B cell (primary cell): ENCODE measurements at regions not wholly inside any gene's neighbourhood (a gene's known extent, or its start where the extent isn't known, plus 50 kb on each side); places are given as distances from the start of the nearest gene placed in this dataset.
"Not testable (repeated sequence)": the region's sequence is repeated elsewhere in the genome, so short reads cannot be mapped to it uniquely, and the experiment has no call there.

Experiments
- ATAC-seq: fragments of 200-7000 bp; cut with Tn5 transposase; one replicate; pipeline ENCODE4 v1.10.0; 2021; ENCODE audit warnings: low read depth, mild to moderate bottlenecking, moderate number of reproducible peaks, moderate library complexity
- CTCF ChIA-PET: fragments of 350-600 bp; sonication (Branson Sonifier 250); formaldehyde crosslinking; loops from one replicate; lab custom pipeline; 2021; ENCODE audit warnings: antibody characterized with exemption, inconsistent platforms; lab: Charles Lee
- POLR2A ChIA-PET: fragments of 350-600 bp; sonication (Branson Sonifier 250); formaldehyde crosslinking; loops from one replicate; lab custom pipeline; 2021; ENCODE audit warnings: antibody characterized with exemption; lab: Charles Lee
- DNase-seq: peaks from one replicate; pipeline ENCODE4 v3.0.0; 2013
- H2AFZ ChIP-seq: 2 replicates; pipeline ENCODE4 v1.6.1; 2012; ENCODE audit warnings: mild to moderate bottlenecking, low read depth, low read length; ENCODE audit not compliant: insufficient read depth, poor library complexity, severe bottlenecking
- H3K27ac ChIP-seq, 2 donors: 1 replicate in 1 of 2; 2 replicates in 1 of 2; pipeline ENCODE4 v1.5.1; 2012 to 2013; ENCODE audit warnings: low read length in 2 of 2, mild to moderate bottlenecking in 2 of 2, moderate library complexity in 1 of 2
- H3K27me3 ChIP-seq, 4 experiments: fragments of 200-600 bp in 1 of 4; sonication (generic) in 1 of 4; replicated peaks in 1 of 4; 1 replicate in 2 of 4; 2 replicates in 2 of 4; pipeline versions ENCODE4 v1.6.1 to v1.7.0; 2013 to 2016; ENCODE audit warnings: low read length in 3 of 4, mild to moderate bottlenecking in 2 of 4, mixed read lengths in 1 of 4, moderate library complexity in 1 of 4; ENCODE audit not compliant: insufficient read depth in 4 of 4, control insufficient read depth in 3 of 4; ENCODE audit errors: control extremely low read depth in 1 of 4
- H3K36me3 ChIP-seq, 2 experiments: replicated peaks in 1 of 2; 1 replicate in 1 of 2; 2 replicates in 1 of 2; pipeline versions ENCODE4 v1.6.1 to v1.7.1; 2013; ENCODE audit warnings: low read length in 1 of 2; ENCODE audit not compliant: insufficient read depth in 2 of 2, control insufficient read depth in 1 of 2; ENCODE audit errors: control extremely low read depth in 1 of 2, extremely low read depth in 1 of 2
- H3K4me1 ChIP-seq, 2 donors: fragments of 200-600 bp in 1 of 2; sonication (generic) in 1 of 2; 1 replicate in 1 of 2; 2 replicates in 1 of 2; pipeline versions ENCODE4 v1.5.1 to v1.6.1; 2013 to 2017; ENCODE audit warnings: low read length in 2 of 2; ENCODE audit not compliant: control insufficient read depth in 2 of 2, insufficient read depth in 2 of 2
- H3K4me2 ChIP-seq: replicated peaks from 2 replicates; pipeline ENCODE3; 2012; ENCODE audit warnings: mild to moderate bottlenecking, low read depth, low read length; ENCODE audit not compliant: poor library complexity, severe bottlenecking
- H3K4me3 ChIP-seq, 5 experiments: fragments of 200-600 bp in 1 of 5; sonication (generic) in 1 of 5; 1 replicate in 3 of 5; 2 replicates in 2 of 5; pipeline versions ENCODE4 v1.5.1 to v1.7.0; 2011 to 2016; ENCODE audit warnings: low read length in 4 of 5, mild to moderate bottlenecking in 4 of 5, low read depth in 2 of 5, control low read depth in 1 of 5, moderate library complexity in 1 of 5; ENCODE audit not compliant: insufficient read depth in 1 of 5; ENCODE audit errors: control extremely low read depth in 1 of 5, extremely low read depth in 1 of 5
- H3K79me2 ChIP-seq: fragments of 200-600 bp; sonication (generic); one replicate; pipeline ENCODE4 v1.6.0; 2016; ENCODE audit warnings: low read length; ENCODE audit not compliant: control insufficient read depth, insufficient read depth
- H3K9ac ChIP-seq: fragments of 200-600 bp; sonication (generic); 2 replicates; pipeline ENCODE4 v1.6.1; 2017; ENCODE audit warnings: mild to moderate bottlenecking, low read length, moderate library complexity
- H3K9me3 ChIP-seq, 3 donors: one replicate each; pipeline versions ENCODE4 v1.6.1 to v1.7.1; 2013; ENCODE audit warnings: low read length in 2 of 3; ENCODE audit not compliant: control insufficient read depth in 2 of 3, insufficient read depth in 1 of 3; ENCODE audit errors: control extremely low read depth in 1 of 3
- H4K20me1 ChIP-seq: 2 replicates; pipeline ENCODE4 v1.6.0; 2012; ENCODE audit warnings: mild to moderate bottlenecking, low read length; ENCODE audit not compliant: insufficient read depth, control insufficient read depth, poor library complexity, severe bottlenecking
- H3K27ac Mint-ChIP-seq: one replicate; pipeline ENCODE4 v1.8.0; 2021; ENCODE audit warnings: mixed read lengths
- H3K27me3 Mint-ChIP-seq: one replicate; pipeline ENCODE4 v1.8.0; 2021; ENCODE audit warnings: mixed read lengths
- H3K4me1 Mint-ChIP-seq: one replicate; pipeline ENCODE4 v1.8.0; 2021; ENCODE audit warnings: mixed read lengths
- H3K4me3 Mint-ChIP-seq: one replicate; pipeline ENCODE4 v1.8.0; 2021; ENCODE audit warnings: mixed read lengths
- H3K9me3 Mint-ChIP-seq: one replicate; pipeline ENCODE4 v1.8.0; 2022; ENCODE audit warnings: mixed read lengths; ENCODE audit not compliant: insufficient read depth
- CTCF ChIP-seq: fragments of 200-600 bp; IDR thresholded peaks from one replicate; pipeline ENCODE4 v1.8.0; 2022; ENCODE audit warnings: antibody characterized with exemption, mild to moderate bottlenecking
- EZH2 ChIP-seq: IDR thresholded peaks from 2 replicates; pipeline ENCODE4 v1.6.1; 2012; ENCODE audit warnings: borderline replicate concordance, low read depth, mild to moderate bottlenecking, moderate library complexity, low read length; ENCODE audit not compliant: insufficient read depth, poor library complexity, severe bottlenecking
- WGBS: methylation state at CpG from one replicate; pipeline ENCODE4 v1.1.5; 2013; ENCODE audit warnings: missing lambda C conversion rate; ENCODE audit not compliant: insufficient coverage; 5-methylcytosine and 5-hydroxymethylcytosine counted together
- intact Hi-C: fragments of 100-400 bp; cut with micrococcal nuclease; formaldehyde crosslinking; loops from one replicate; pipeline ENCODE4 v1.10.0; 2022

DNA sequence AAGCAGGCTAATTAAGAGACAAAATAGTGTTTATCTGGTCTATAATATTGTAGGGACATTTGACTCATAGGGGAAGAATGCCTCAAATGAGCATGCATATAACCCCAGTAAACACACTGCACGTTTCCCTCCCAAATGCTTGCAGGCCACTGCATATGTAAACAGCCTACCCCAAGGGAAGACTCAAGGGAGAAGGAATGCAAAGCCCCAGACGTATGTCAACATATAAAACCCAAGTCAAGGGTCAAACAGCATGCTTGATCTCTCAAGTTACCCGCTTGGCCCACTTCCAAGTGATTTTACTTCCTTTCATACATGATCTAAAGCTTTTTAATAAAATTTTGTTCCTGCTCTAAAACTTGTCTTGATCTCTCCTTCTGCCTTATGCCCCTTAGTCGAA, 1090.0 kb downstream of the OTOL1 start:
- WGBS: 38% methylated on average over 1 of the region's 4 CpGs
- Histone ChIP-seq H3K27me3 (no peaks in the 10 kb centered on the region), H3K4me3 (no peak overlapping the region), H3K4me2 (no peak overlapping the region), H3K9me3 (peaks cover 0 to 3% (median 0%) of the 10 kb centered on the region in 3 donors), H3K27ac (no peak overlapping the region), H3K36me3 (no peaks in the 10 kb centered on the region), H2AFZ (no peak overlapping the region), H3K9ac (no peak overlapping the region), H3K79me2 (no peaks in the 10 kb centered on the region), H3K4me1 (no peaks in the 10 kb centered on the region), H4K20me1 (no peaks in the 10 kb centered on the region)
- CTCF ChIA-PET: no interaction called here
- Mint-ChIP-seq H3K27ac (no peak overlapping the region), H3K4me3 (no peak overlapping the region), H3K9me3 (peaks cover 2% of the 10 kb centered on the region), H3K4me1 (no peaks in the 10 kb centered on the region), H3K27me3 (no peaks in the 10 kb centered on the region)
- ATAC-seq (no peak), DNase-seq (no peak)
- TF ChIP-seq EZH2 (no peak), CTCF (no peak)
- POLR2A ChIA-PET: no interaction called here
- intact Hi-C loops: no loop called here

DNA sequence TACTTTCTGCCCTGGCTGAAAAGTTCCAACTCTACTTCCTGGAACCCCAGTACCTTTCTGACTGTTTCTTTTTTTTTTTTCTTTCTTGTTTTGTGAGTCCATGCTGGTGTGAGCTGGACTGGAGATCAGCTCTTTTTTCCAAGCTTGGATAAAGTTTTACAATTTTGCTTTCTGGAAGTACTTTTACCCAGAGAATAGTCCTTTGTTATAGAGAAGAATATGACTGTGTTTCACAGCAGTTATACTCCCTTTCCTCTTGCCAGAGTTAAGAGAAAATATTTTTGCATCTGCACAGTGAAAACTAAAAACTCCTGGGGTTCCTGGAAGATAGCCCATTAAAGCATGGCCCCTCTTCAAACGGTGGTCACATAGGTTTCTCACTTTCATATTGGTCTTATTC, 1100.6 kb downstream of the OTOL1 start:
- no peaks in the 10 kb centered on the region for H3K4me1 ChIP-seq
- TF ChIP-seq EZH2: no peak
- TF ChIP-seq CTCF: no peak
- no peak overlapping the region for H3K4me3 ChIP-seq
- no peak overlapping the region for H3K9ac ChIP-seq
- no peak overlapping the region for H3K27ac Mint-ChIP-seq
- H2AFZ ChIP-seq: no peak overlapping the region
- peaks cover 0 to 8% (median 0%) of the 10 kb centered on the region in 3 donors for H3K9me3 ChIP-seq
- peaks cover 2% of the 10 kb centered on the region for H3K9me3 Mint-ChIP-seq
- CTCF ChIA-PET: no interaction called here
- no peaks in the 10 kb centered on the region for H3K79me2 ChIP-seq
- H4K20me1 ChIP-seq: no peaks in the 10 kb centered on the region
- POLR2A ChIA-PET: no interaction called here
- 60% methylated on average over 1 of the region's 1 CpG for WGBS
- intact Hi-C loops: no loop called here
- no peak overlapping the region for H3K27ac ChIP-seq
- no peak for DNase-seq
- no peak overlapping the region for H3K4me2 ChIP-seq
- H3K4me1 Mint-ChIP-seq: peaks cover 5% of the 10 kb centered on the region
- no peak overlapping the region for H3K4me3 Mint-ChIP-seq
- H3K36me3 ChIP-seq: no peaks in the 10 kb centered on the region
- ATAC-seq: no peak
- H3K27me3 ChIP-seq: no peaks in the 10 kb centered on the region
- H3K27me3 Mint-ChIP-seq: no peaks in the 10 kb centered on the region

GRCh38 chr3:162598500-162598899, 1101.9 kb downstream of the OTOL1 start:
- H3K9me3 ChIP-seq, H2AFZ ChIP-seq, H3K4me1 ChIP-seq, H3K9me3 Mint-ChIP-seq, CTCF ChIA-PET, H4K20me1 ChIP-seq, POLR2A ChIA-PET, H3K79me2 ChIP-seq, H3K9ac ChIP-seq, H3K36me3 ChIP-seq, H3K27ac ChIP-seq, ATAC-seq, H3K4me3 Mint-ChIP-seq, H3K4me2 ChIP-seq, H3K27ac Mint-ChIP-seq, intact Hi-C loops, H3K4me3 ChIP-seq, DNase-seq, H3K27me3 ChIP-seq, H3K27me3 Mint-ChIP-seq, H3K4me1 Mint-ChIP-seq: not testable (repeated sequence)
- 13% methylated on average over 3 of the region's 4 CpGs for WGBS
